ENCODE measurements at regions not wholly inside any gene's neighbourhood (a gene's known extent, or its start where the extent isn't known, plus 50 kb on each side); places are given as distances from the start of the nearest gene placed in this dataset.

- no peak for TF ChIP-seq CTCF (IDR thresholded peaks at IDR 0.05; ENCODE audit: control extremely low read depth, extremely low read depth, low read depth, missing control alignments)
- ChIA-PET CTCF (interaction anchor here (1.7 to 2.6 kb wide), 2 partner anchors 10 to 87 kb away, joined by 3 to 10 read pairs; no protein-coding TSS in a partner anchor), POLR2A (no interaction called here)
- no peak for DNase-seq (ENCODE audit: extremely low spot score)
Measured at GRCh38 chr4:84441758-84442377, 57.2 kb downstream of the NKX6-1 start.

GRCh38 chr4:84439996-84440395 lies 59.1 kb downstream of the NKX6-1 start:
- no peak for TF ChIP-seq CTCF (IDR thresholded peaks at IDR 0.05; ENCODE audit: control extremely low read depth, extremely low read depth, low read depth, missing control alignments)
- CTCF ChIA-PET, result interaction anchor here (0.6 to 2.6 kb wide), 2 partner anchors 12 to 116 kb away, joined by 3 to 10 read pairs; no protein-coding TSS in a partner anchor
- DNase-seq (ENCODE audit: extremely low spot score), result no peak
- POLR2A ChIA-PET, result no interaction called here

GRCh38 chr4:84436812-84437211 lies 62.3 kb downstream of the NKX6-1 start:
- TF ChIP-seq CTCF (IDR thresholded peaks at IDR 0.05; ENCODE audit: control extremely low read depth, extremely low read depth, low read depth, missing control alignments), result no peak
- DNase-seq (ENCODE audit: extremely low spot score), result no peak
- ChIA-PET POLR2A (no interaction called here), CTCF (interaction anchor here (1.8 kb wide), 1 partner anchor 14 kb away, joined by 3 read pairs; no protein-coding TSS in a partner anchor)

GRCh38 chr4:84434344-84434743 lies 64.7 kb downstream of the NKX6-1 start:
- CTCF ChIA-PET, result interaction anchor here (1.4 to 1.8 kb wide), 3 partner anchors 8 to 17 kb away, joined by 3 to 5 read pairs (median 4); no protein-coding TSS in a partner anchor
- no peak for TF ChIP-seq CTCF (IDR thresholded peaks at IDR 0.05; ENCODE audit: control extremely low read depth, extremely low read depth, low read depth, missing control alignments)
- POLR2A ChIA-PET, result no interaction called here

GRCh38 chr4:84433633-84434222 lies 65.4 kb downstream of the NKX6-1 start:
- DNase-seq (ENCODE audit: extremely low spot score), result no peak
- ChIA-PET POLR2A (no interaction called here), CTCF (interaction anchor here (1.4 to 1.8 kb wide), 3 partner anchors 8 to 18 kb away, joined by 3 to 5 read pairs (median 4); no protein-coding TSS in a partner anchor)
- TF ChIP-seq CTCF (IDR thresholded peaks at IDR 0.05; ENCODE audit: control extremely low read depth, extremely low read depth, low read depth, missing control alignments), result no peak

More at GRCh38 chr4:84434344-84434743, 64.7 kb downstream of the NKX6-1 start:
- no peak for DNase-seq (ENCODE audit: extremely low spot score)

- no peak for TF ChIP-seq CTCF (IDR thresholded peaks at IDR 0.05; ENCODE audit: control extremely low read depth, extremely low read depth, low read depth, missing control alignments)
- no peak for DNase-seq (ENCODE audit: extremely low spot score)
- ChIA-PET POLR2A (no interaction called here), CTCF (no interaction called here)
Measured at GRCh38 chr4:84432713-84433112, 66.4 kb downstream of the NKX6-1 start.
